Caco-2 (cell line): ENCODE measurements at regions not wholly inside any gene's neighbourhood (a gene's known extent, or its start where the extent isn't known, plus 50 kb on each side); places are given as distances from the start of the nearest gene placed in this dataset.

Source experiments
- BruUV-seq: library from RNA; stranded (reverse); fragments of 400-500 nt; replicated peaks from 2 replicates; lab custom pipeline; 2021; lab: Mats Ljungman, UMichigan
- CTCF ChIA-PET: fragments of 300-600 bp; sonication (Branson Sonifier 250); formaldehyde crosslinking; loops from one replicate; lab custom pipeline; 2022; ENCODE audit warnings: antibody characterized with exemption; lab: Charles Lee
- POLR2A ChIA-PET: fragments of 300-600 bp; sonication (Branson Sonifier 250); formaldehyde crosslinking; loops from one replicate; lab custom pipeline; 2022; ENCODE audit warnings: antibody characterized with exemption; lab: Charles Lee
- DNase-seq, 2 experiments: peaks; one replicate each; pipeline versions ENCODE4 v3.0.0 to v3.0.0-alpha.2; 2020 to 2022
- H3K27me3 ChIP-seq: replicated peaks from 2 replicates; pipeline ENCODE4 v1.6.0; 2011; ENCODE audit warnings: low read length; ENCODE audit not compliant: control insufficient read depth, insufficient read depth
- H3K36me3 ChIP-seq: 2 replicates; pipeline ENCODE4 v1.5.1; 2011; ENCODE audit warnings: low read length; ENCODE audit not compliant: control insufficient read depth, insufficient read depth
- H3K4me1 ChIP-seq: fragments of 250-450 bp; sonication (Bioruptor Pico); 2 replicates; pipeline ENCODE4 v1.5.1; 2020; ENCODE audit warnings: mild to moderate bottlenecking
- H3K4me3 ChIP-seq: 2 replicates; pipeline ENCODE4 v1.5.1; 2011; ENCODE audit warnings: low read depth, mild to moderate bottlenecking, control low read depth, low read length
- H3K9me3 ChIP-seq: fragments of 250-450 bp; sonication (Bioruptor Pico); 2 replicates; pipeline ENCODE4 v1.5.1; 2020; ENCODE audit warnings: mild to moderate bottlenecking, moderate library complexity
- H3K27ac Mint-ChIP-seq: one replicate; pipeline ENCODE4 v1.8.0; 2022; ENCODE audit warnings: mixed read lengths; ENCODE audit not compliant: unreplicated experiment
- H3K27me3 Mint-ChIP-seq: one replicate; pipeline ENCODE4 v1.8.0; 2022; ENCODE audit warnings: mixed read lengths; ENCODE audit not compliant: insufficient read depth, unreplicated experiment
- H3K36me3 Mint-ChIP-seq: one replicate; pipeline ENCODE4 v1.8.0; 2022; ENCODE audit warnings: mild to moderate bottlenecking, mixed read lengths; ENCODE audit not compliant: insufficient read depth, unreplicated experiment
- H3K4me1 Mint-ChIP-seq: one replicate; pipeline ENCODE4 v1.8.0; 2022; ENCODE audit warnings: low read depth, mixed read lengths; ENCODE audit not compliant: unreplicated experiment
- H3K4me3 Mint-ChIP-seq: one replicate; pipeline ENCODE4 v1.8.0; 2022; ENCODE audit warnings: mild to moderate bottlenecking, moderate library complexity, mixed read lengths; ENCODE audit not compliant: unreplicated experiment
- H3K9me3 Mint-ChIP-seq: one replicate; pipeline ENCODE4 v1.8.0; 2022; ENCODE audit warnings: mixed read lengths; ENCODE audit not compliant: unreplicated experiment
- intact Hi-C: fragments of 100-400 bp; cut with micrococcal nuclease; formaldehyde crosslinking; loops from one replicate; pipeline ENCODE4 v1.10.0; 2022; ENCODE audit not compliant: unreplicated experiment
- TF ChIP-seq, protein P1 (sequence below), 2 experiments: fragments of 200-600 bp in 1 of 2; IDR thresholded peaks; 1 replicate in 1 of 2; 2 replicates in 1 of 2; pipeline versions ENCODE4 v1.5.1 to v1.8.0; 2011 to 2022; ENCODE audit warnings: antibody characterized with exemption in 1 of 2, control low read depth in 1 of 2, inconsistent platforms in 1 of 2, low read depth in 1 of 2, low read length in 1 of 2, mild to moderate bottlenecking in 1 of 2, moderate library complexity in 1 of 2; ENCODE audit not compliant: insufficient read depth in 1 of 2, severe bottlenecking in 1 of 2, unreplicated experiment in 1 of 2

DNA sequence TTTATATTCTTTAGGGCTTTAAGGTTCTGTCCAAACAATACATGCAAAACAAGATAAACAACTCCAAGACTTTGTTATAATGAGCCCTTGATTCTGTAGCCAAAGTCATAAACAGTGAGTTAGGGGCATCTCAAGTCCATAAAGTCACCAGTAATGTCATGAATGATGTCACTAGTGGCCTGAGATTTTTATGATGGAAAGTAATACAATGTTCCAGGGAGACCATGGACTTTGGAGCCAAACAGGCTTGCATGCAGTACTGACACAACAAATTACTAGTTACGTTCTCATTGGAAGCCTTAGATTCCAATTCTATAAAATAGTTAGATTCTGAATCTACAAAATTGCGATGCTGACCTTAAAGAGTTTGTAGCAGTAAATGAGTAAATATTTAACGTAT is 280.0 kb downstream of the HINT1 start:
- no TSS peak for BruUV-seq
- DNase-seq = peak; percentile 47 to 59
- POLR2A ChIA-PET = no interaction called here

GRCh38 chr5:130884023-130884422 is 281.0 kb downstream of the HINT1 start:
- Mint-ChIP-seq H3K36me3 (no peaks in the 10 kb centered on the region), H3K4me3 (no peak overlapping the region), H3K27me3 (no peaks in the 10 kb centered on the region), H3K4me1 (peaks cover 23% of the 10 kb centered on the region), H3K9me3 (no peaks in the 10 kb centered on the region), H3K27ac (peak overlapping the region; percentile 83)
- peaks cover 29% of the 10 kb centered on the region for H3K4me1 ChIP-seq
- H3K27me3 ChIP-seq = no peaks in the 10 kb centered on the region
- intact Hi-C loops = no loop called here
- H3K9me3 ChIP-seq = no peaks in the 10 kb centered on the region
- no peaks in the 10 kb centered on the region for H3K36me3 ChIP-seq
- H3K4me3 ChIP-seq = no peak overlapping the region
- POLR2A ChIA-PET = no interaction called here
- TF ChIP-seq, protein P1, sequence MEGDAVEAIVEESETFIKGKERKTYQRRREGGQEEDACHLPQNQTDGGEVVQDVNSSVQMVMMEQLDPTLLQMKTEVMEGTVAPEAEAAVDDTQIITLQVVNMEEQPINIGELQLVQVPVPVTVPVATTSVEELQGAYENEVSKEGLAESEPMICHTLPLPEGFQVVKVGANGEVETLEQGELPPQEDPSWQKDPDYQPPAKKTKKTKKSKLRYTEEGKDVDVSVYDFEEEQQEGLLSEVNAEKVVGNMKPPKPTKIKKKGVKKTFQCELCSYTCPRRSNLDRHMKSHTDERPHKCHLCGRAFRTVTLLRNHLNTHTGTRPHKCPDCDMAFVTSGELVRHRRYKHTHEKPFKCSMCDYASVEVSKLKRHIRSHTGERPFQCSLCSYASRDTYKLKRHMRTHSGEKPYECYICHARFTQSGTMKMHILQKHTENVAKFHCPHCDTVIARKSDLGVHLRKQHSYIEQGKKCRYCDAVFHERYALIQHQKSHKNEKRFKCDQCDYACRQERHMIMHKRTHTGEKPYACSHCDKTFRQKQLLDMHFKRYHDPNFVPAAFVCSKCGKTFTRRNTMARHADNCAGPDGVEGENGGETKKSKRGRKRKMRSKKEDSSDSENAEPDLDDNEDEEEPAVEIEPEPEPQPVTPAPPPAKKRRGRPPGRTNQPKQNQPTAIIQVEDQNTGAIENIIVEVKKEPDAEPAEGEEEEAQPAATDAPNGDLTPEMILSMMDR (IDR thresholded peaks at IDR 0.05; ENCODE audit: insufficient read depth in 1 of 2, low read depth in 1 of 2, low read length in 1 of 2, severe bottlenecking in 1 of 2, unreplicated experiment in 1 of 2) = no peak
- BruUV-seq = no TSS peak
- DNase-seq = no peak
- CTCF ChIA-PET = no interaction called here

More for the DNA sequence above, 280.0 kb downstream of the HINT1 start:
- no peak overlapping the region for H3K4me3 Mint-ChIP-seq
- no peak overlapping the region for H3K4me3 ChIP-seq
- no peaks in the 10 kb centered on the region for H3K9me3 ChIP-seq
- TF ChIP-seq, protein P1 (IDR thresholded peaks at IDR 0.05; ENCODE audit: insufficient read depth in 1 of 2, low read depth in 1 of 2, low read length in 1 of 2, severe bottlenecking in 1 of 2, unreplicated experiment in 1 of 2) = no peak
- H3K36me3 ChIP-seq = no peaks in the 10 kb centered on the region
- no peaks in the 10 kb centered on the region for H3K27me3 ChIP-seq
- peaks cover 29% of the 10 kb centered on the region for H3K4me1 ChIP-seq
- peak overlapping the region; percentile 83 for H3K27ac Mint-ChIP-seq
- no peaks in the 10 kb centered on the region for H3K9me3 Mint-ChIP-seq
- no peaks in the 10 kb centered on the region for H3K27me3 Mint-ChIP-seq
- intact Hi-C loops = loop anchor here (1.0 to 5.0 kb wide), 3 partner anchors 12 to 568 kb away; no protein-coding TSS in a partner anchor
- CTCF ChIA-PET = no interaction called here
- no peaks in the 10 kb centered on the region for H3K36me3 Mint-ChIP-seq
- H3K4me1 Mint-ChIP-seq = peaks cover 23% of the 10 kb centered on the region

DNA sequence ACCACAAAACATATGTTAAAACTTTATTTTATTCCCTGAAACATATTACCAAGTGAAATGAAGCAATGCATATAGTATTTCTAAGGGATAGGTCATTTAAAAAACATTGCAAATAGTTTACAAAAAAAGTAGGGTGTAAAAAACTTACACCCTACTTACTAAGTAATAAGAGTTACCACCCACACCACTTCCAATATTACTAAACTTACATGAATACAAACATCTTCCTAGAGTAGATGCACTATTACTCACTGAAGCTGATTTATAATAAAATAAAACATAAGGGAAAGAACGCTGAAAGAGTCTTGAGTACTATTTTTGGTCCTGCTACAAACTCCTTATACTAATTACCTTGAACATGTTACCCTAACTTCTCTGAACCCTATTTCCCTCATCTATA is 289.4 kb downstream of the HINT1 start:
- H3K4me1 Mint-ChIP-seq = peaks cover 7% of the 10 kb centered on the region
- H3K9me3 Mint-ChIP-seq = no peaks in the 10 kb centered on the region
- Histone ChIP-seq H3K4me3 (no peak overlapping the region), H3K9me3 (no peaks in the 10 kb centered on the region), H3K4me1 (no peaks in the 10 kb centered on the region), H3K36me3 (no peaks in the 10 kb centered on the region), H3K27me3 (no peaks in the 10 kb centered on the region)
- no peak overlapping the region for H3K27ac Mint-ChIP-seq
- H3K36me3 Mint-ChIP-seq = no peaks in the 10 kb centered on the region
- TF ChIP-seq, protein P1 (IDR thresholded peaks at IDR 0.05; ENCODE audit: insufficient read depth in 1 of 2, low read depth in 1 of 2, low read length in 1 of 2, severe bottlenecking in 1 of 2, unreplicated experiment in 1 of 2) = no peak
- ChIA-PET CTCF (interaction anchor here (1.1 kb wide), 1 partner anchor 22 kb away, joined by 3 read pairs; no protein-coding TSS in a partner anchor), POLR2A (no interaction called here)
- DNase-seq = no peak
- no peaks in the 10 kb centered on the region for H3K27me3 Mint-ChIP-seq
- no TSS peak for BruUV-seq
- no peak overlapping the region for H3K4me3 Mint-ChIP-seq
- intact Hi-C loops = no loop called here
